K562 (cell line): ENCODE measurements at regions not wholly inside any gene's neighbourhood (a gene's known extent, or its start where the extent isn't known, plus 50 kb on each side); places are given as distances from the start of the nearest gene placed in this dataset.

Experiments used
- ATF1 ChIP-seq, 2 experiments: fragments of 450-650 bp in 1 of 2; IDR thresholded peaks; 2 replicates each; pipeline ENCODE4 v1.6.1; 2016; ENCODE audit warnings: missing compliant biosample characterization in 1 of 2, missing genetic modification characterization in 1 of 2
- CHD4 ChIP-seq: fragments of 200-600 bp; sonication (generic); IDR thresholded peaks from 3 replicates; pipeline ENCODE4 v1.6.1; 2012; ENCODE audit warnings: low read depth, mild to moderate bottlenecking, mixed read lengths, low read length, inconsistent platforms; ENCODE audit not compliant: insufficient read depth, insufficient replicate concordance, poor library complexity, severe bottlenecking
- KDM5B ChIP-seq: fragments of 200-600 bp; sonication (generic); IDR thresholded peaks from 2 replicates; pipeline ENCODE4 v1.6.1; 2012; ENCODE audit warnings: low read depth, mild to moderate bottlenecking, moderate library complexity, low read length, control low read depth, inconsistent platforms; ENCODE audit not compliant: insufficient replicate concordance
- MTF1 ChIP-seq: fragments of 250-450 bp; sonication (Bioruptor Pico); IDR thresholded peaks from 2 replicates; pipeline ENCODE4 v1.9.0; 2021; ENCODE audit warnings: moderate library complexity, mild to moderate bottlenecking, inconsistent platforms, borderline replicate concordance
- PRPF4 ChIP-seq: fragments of 200-400 bp; formaldehyde crosslinking; IDR thresholded peaks from one replicate; pipeline ENCODE4 v1.6.1; 2017; ENCODE audit warnings: low read length, low read depth, mild to moderate bottlenecking; ENCODE audit not compliant: insufficient read depth, poor library complexity, severe bottlenecking
- TF ChIP-seq, protein P1 (sequence below): fragments of 450-650 bp; IDR thresholded peaks from 2 replicates; pipeline ENCODE4 v1.6.1; 2016; ENCODE audit warnings: mild to moderate bottlenecking, moderate library complexity
- TF ChIP-seq, protein P2 (sequence below): fragments of 250-450 bp; sonication (Bioruptor Pico); IDR thresholded peaks from 2 replicates; pipeline ENCODE4 v1.5.0; 2021
- TF ChIP-seq, protein P3 (sequence below): fragments of 450-650 bp; IDR thresholded peaks from 2 replicates; pipeline ENCODE4 v1.6.1; 2016; ENCODE audit warnings: antibody characterized with exemption

DNA sequence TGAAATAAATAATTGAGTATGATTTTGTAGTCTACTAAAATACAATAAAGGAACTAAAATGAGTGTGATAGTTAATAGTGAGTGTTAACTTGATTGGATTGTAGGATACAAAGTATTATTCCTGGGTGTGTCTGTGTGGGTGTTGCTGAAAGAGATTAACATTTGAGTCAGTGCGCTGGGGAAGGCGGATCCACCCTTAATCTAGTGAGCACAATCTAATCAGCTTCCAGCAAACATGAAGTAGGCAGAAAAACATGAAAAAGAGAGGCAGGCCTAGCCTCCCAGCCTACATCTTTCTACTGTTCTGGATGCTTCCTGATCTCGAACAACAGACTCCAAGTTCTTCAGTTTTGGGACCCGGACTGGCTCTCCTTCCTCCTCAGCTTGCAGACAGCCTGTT lies 1716.6 kb downstream of the MRPL39 start (continued):
- TF ChIP-seq, protein P1, sequence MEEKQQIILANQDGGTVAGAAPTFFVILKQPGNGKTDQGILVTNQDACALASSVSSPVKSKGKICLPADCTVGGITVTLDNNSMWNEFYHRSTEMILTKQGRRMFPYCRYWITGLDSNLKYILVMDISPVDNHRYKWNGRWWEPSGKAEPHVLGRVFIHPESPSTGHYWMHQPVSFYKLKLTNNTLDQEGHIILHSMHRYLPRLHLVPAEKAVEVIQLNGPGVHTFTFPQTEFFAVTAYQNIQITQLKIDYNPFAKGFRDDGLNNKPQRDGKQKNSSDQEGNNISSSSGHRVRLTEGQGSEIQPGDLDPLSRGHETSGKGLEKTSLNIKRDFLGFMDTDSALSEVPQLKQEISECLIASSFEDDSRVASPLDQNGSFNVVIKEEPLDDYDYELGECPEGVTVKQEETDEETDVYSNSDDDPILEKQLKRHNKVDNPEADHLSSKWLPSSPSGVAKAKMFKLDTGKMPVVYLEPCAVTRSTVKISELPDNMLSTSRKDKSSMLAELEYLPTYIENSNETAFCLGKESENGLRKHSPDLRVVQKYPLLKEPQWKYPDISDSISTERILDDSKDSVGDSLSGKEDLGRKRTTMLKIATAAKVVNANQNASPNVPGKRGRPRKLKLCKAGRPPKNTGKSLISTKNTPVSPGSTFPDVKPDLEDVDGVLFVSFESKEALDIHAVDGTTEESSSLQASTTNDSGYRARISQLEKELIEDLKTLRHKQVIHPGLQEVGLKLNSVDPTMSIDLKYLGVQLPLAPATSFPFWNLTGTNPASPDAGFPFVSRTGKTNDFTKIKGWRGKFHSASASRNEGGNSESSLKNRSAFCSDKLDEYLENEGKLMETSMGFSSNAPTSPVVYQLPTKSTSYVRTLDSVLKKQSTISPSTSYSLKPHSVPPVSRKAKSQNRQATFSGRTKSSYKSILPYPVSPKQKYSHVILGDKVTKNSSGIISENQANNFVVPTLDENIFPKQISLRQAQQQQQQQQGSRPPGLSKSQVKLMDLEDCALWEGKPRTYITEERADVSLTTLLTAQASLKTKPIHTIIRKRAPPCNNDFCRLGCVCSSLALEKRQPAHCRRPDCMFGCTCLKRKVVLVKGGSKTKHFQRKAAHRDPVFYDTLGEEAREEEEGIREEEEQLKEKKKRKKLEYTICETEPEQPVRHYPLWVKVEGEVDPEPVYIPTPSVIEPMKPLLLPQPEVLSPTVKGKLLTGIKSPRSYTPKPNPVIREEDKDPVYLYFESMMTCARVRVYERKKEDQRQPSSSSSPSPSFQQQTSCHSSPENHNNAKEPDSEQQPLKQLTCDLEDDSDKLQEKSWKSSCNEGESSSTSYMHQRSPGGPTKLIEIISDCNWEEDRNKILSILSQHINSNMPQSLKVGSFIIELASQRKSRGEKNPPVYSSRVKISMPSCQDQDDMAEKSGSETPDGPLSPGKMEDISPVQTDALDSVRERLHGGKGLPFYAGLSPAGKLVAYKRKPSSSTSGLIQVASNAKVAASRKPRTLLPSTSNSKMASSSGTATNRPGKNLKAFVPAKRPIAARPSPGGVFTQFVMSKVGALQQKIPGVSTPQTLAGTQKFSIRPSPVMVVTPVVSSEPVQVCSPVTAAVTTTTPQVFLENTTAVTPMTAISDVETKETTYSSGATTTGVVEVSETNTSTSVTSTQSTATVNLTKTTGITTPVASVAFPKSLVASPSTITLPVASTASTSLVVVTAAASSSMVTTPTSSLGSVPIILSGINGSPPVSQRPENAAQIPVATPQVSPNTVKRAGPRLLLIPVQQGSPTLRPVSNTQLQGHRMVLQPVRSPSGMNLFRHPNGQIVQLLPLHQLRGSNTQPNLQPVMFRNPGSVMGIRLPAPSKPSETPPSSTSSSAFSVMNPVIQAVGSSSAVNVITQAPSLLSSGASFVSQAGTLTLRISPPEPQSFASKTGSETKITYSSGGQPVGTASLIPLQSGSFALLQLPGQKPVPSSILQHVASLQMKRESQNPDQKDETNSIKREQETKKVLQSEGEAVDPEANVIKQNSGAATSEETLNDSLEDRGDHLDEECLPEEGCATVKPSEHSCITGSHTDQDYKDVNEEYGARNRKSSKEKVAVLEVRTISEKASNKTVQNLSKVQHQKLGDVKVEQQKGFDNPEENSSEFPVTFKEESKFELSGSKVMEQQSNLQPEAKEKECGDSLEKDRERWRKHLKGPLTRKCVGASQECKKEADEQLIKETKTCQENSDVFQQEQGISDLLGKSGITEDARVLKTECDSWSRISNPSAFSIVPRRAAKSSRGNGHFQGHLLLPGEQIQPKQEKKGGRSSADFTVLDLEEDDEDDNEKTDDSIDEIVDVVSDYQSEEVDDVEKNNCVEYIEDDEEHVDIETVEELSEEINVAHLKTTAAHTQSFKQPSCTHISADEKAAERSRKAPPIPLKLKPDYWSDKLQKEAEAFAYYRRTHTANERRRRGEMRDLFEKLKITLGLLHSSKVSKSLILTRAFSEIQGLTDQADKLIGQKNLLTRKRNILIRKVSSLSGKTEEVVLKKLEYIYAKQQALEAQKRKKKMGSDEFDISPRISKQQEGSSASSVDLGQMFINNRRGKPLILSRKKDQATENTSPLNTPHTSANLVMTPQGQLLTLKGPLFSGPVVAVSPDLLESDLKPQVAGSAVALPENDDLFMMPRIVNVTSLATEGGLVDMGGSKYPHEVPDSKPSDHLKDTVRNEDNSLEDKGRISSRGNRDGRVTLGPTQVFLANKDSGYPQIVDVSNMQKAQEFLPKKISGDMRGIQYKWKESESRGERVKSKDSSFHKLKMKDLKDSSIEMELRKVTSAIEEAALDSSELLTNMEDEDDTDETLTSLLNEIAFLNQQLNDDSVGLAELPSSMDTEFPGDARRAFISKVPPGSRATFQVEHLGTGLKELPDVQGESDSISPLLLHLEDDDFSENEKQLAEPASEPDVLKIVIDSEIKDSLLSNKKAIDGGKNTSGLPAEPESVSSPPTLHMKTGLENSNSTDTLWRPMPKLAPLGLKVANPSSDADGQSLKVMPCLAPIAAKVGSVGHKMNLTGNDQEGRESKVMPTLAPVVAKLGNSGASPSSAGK: no peak
- TF ChIP-seq, protein P2, sequence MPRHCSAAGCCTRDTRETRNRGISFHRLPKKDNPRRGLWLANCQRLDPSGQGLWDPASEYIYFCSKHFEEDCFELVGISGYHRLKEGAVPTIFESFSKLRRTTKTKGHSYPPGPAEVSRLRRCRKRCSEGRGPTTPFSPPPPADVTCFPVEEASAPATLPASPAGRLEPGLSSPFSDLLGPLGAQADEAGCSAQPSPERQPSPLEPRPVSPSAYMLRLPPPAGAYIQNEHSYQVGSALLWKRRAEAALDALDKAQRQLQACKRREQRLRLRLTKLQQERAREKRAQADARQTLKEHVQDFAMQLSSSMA (CRISPR knock-in tag): no peak
- TF ChIP-seq CHD4 (no peak), PRPF4 (no peak), MTF1 (no peak), KDM5B (no peak), ATF1 (CRISPR knock-in tag; IDR thresholded peaks at IDR 0.05) (no peak), ATF1 (tag; IDR thresholded peaks at IDR 0.05) (no peak)
- TF ChIP-seq, protein P3, sequence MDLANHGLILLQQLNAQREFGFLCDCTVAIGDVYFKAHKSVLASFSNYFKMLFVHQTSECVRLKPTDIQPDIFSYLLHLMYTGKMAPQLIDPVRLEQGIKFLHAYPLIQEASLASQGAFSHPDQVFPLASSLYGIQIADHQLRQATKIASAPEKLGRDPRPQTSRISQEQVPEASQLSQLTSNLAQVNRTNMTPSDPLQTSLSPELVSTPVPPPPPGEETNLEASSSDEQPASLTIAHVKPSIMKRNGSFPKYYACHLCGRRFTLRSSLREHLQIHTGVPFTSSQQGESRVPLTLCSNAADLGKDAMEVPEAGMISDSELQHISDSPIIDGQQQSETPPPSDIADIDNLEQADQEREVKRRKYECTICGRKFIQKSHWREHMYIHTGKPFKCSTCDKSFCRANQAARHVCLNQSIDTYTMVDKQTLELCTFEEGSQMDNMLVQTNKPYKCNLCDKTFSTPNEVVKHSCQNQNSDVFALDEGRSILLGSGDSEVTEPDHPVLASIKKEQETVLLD: no peak
